H1 (cell line): ENCODE measurements at regions not wholly inside any gene's neighbourhood (a gene's known extent, or its start where the extent isn't known, plus 50 kb on each side); places are given as distances from the start of the nearest gene placed in this dataset.

ENCODE experiments used
- CTBP2 ChIP-seq: IDR thresholded peaks from 2 replicates; pipeline ENCODE4 v1.7.0; 2011; ENCODE audit warnings: borderline replicate concordance, mild to moderate bottlenecking, moderate library complexity, mixed read lengths, low read length; ENCODE audit not compliant: insufficient read depth, insufficient read length
- GTF2F1 ChIP-seq: IDR thresholded peaks from 2 replicates; pipeline ENCODE4 v1.6.1; 2012; ENCODE audit warnings: low read depth, low read length, improper control_type of control experiment, borderline replicate concordance
- NRF1 ChIP-seq: IDR thresholded peaks from 2 replicates; pipeline ENCODE4 v1.6.1; 2011; ENCODE audit warnings: mild to moderate bottlenecking, low read depth, low read length, improper control_type of control experiment
- POLR2AphosphoS5 ChIP-seq: IDR thresholded peaks from 2 replicates; pipeline ENCODE4 v1.6.1; 2011; ENCODE audit warnings: low read depth, low read length
- SIN3A ChIP-seq, 2 experiments: IDR thresholded peaks in 1 of 2; conservative IDR thresholded peaks in 1 of 2; 2 replicates each; pipeline ENCODE4 v1.6.1; 2011 to 2012; ENCODE audit warnings: low read length in 2 of 2, improper control_type of control experiment in 1 of 2, low read depth in 1 of 2, mild to moderate bottlenecking in 1 of 2
- SUZ12 ChIP-seq: fragments of 200-600 bp; sonication (generic); IDR thresholded peaks from 2 replicates; pipeline ENCODE4 v1.6.1; 2012; ENCODE audit warnings: mild to moderate bottlenecking, inconsistent platforms, low read length, moderate library complexity, mixed read lengths
- TAF1 ChIP-seq: IDR thresholded peaks from 2 replicates; pipeline ENCODE4 v1.6.1; 2011; ENCODE audit warnings: mild to moderate bottlenecking, low read depth, low read length
- TBP ChIP-seq: IDR thresholded peaks from 2 replicates; pipeline ENCODE4 v1.6.1; 2011; ENCODE audit warnings: low read depth, low read length, improper control_type of control experiment
- TF ChIP-seq, protein P1 (sequence below): fragments of 300-600 bp; sonication (generic); IDR thresholded peaks from 2 replicates; pipeline ENCODE4 v1.7.1; 2012; ENCODE audit warnings: low read length, moderate library complexity, mild to moderate bottlenecking, inconsistent platforms; ENCODE audit not compliant: insufficient replicate concordance

DNA sequence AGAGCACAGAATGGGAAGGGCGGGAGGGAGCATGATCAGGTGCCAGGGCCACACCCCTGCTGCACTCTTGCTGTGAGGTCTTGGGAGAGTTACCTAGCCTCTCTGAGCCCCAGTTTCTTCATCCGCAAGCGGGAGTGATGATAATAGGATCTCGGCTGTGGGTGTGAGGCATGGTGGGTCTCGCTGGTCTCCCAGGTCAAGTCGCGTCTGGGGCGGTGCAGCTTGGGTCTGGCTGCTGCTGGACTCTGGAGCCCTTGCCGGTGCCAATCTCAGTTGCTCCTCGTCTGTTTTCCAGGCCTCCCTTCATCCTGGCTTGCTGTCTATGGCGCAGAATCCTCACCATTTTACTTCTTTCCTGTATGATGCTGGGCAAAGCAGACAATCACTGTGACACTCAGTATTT is 130.3 kb upstream of the RAB12 start (continued):
- TF ChIP-seq, protein P1, sequence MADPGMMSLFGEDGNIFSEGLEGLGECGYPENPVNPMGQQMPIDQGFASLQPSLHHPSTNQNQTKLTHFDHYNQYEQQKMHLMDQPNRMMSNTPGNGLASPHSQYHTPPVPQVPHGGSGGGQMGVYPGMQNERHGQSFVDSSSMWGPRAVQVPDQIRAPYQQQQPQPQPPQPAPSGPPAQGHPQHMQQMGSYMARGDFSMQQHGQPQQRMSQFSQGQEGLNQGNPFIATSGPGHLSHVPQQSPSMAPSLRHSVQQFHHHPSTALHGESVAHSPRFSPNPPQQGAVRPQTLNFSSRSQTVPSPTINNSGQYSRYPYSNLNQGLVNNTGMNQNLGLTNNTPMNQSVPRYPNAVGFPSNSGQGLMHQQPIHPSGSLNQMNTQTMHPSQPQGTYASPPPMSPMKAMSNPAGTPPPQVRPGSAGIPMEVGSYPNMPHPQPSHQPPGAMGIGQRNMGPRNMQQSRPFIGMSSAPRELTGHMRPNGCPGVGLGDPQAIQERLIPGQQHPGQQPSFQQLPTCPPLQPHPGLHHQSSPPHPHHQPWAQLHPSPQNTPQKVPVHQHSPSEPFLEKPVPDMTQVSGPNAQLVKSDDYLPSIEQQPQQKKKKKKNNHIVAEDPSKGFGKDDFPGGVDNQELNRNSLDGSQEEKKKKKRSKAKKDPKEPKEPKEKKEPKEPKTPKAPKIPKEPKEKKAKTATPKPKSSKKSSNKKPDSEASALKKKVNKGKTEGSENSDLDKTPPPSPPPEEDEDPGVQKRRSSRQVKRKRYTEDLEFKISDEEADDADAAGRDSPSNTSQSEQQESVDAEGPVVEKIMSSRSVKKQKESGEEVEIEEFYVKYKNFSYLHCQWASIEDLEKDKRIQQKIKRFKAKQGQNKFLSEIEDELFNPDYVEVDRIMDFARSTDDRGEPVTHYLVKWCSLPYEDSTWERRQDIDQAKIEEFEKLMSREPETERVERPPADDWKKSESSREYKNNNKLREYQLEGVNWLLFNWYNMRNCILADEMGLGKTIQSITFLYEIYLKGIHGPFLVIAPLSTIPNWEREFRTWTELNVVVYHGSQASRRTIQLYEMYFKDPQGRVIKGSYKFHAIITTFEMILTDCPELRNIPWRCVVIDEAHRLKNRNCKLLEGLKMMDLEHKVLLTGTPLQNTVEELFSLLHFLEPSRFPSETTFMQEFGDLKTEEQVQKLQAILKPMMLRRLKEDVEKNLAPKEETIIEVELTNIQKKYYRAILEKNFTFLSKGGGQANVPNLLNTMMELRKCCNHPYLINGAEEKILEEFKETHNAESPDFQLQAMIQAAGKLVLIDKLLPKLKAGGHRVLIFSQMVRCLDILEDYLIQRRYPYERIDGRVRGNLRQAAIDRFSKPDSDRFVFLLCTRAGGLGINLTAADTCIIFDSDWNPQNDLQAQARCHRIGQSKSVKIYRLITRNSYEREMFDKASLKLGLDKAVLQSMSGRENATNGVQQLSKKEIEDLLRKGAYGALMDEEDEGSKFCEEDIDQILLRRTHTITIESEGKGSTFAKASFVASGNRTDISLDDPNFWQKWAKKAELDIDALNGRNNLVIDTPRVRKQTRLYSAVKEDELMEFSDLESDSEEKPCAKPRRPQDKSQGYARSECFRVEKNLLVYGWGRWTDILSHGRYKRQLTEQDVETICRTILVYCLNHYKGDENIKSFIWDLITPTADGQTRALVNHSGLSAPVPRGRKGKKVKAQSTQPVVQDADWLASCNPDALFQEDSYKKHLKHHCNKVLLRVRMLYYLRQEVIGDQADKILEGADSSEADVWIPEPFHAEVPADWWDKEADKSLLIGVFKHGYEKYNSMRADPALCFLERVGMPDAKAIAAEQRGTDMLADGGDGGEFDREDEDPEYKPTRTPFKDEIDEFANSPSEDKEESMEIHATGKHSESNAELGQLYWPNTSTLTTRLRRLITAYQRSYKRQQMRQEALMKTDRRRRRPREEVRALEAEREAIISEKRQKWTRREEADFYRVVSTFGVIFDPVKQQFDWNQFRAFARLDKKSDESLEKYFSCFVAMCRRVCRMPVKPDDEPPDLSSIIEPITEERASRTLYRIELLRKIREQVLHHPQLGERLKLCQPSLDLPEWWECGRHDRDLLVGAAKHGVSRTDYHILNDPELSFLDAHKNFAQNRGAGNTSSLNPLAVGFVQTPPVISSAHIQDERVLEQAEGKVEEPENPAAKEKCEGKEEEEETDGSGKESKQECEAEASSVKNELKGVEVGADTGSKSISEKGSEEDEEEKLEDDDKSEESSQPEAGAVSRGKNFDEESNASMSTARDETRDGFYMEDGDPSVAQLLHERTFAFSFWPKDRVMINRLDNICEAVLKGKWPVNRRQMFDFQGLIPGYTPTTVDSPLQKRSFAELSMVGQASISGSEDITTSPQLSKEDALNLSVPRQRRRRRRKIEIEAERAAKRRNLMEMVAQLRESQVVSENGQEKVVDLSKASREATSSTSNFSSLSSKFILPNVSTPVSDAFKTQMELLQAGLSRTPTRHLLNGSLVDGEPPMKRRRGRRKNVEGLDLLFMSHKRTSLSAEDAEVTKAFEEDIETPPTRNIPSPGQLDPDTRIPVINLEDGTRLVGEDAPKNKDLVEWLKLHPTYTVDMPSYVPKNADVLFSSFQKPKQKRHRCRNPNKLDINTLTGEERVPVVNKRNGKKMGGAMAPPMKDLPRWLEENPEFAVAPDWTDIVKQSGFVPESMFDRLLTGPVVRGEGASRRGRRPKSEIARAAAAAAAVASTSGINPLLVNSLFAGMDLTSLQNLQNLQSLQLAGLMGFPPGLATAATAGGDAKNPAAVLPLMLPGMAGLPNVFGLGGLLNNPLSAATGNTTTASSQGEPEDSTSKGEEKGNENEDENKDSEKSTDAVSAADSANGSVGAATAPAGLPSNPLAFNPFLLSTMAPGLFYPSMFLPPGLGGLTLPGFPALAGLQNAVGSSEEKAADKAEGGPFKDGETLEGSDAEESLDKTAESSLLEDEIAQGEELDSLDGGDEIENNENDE = no peak
- no peak for TF ChIP-seq TAF1
- no peak for TF ChIP-seq NRF1
- no peak for TF ChIP-seq SIN3A (conservative IDR thresholded peaks at IDR 0.05 in 1 of 2, IDR thresholded peaks at IDR 0.05 in 1 of 2; ENCODE audit: low read depth in 1 of 2, low read length in 2 of 2)
- TF ChIP-seq CTBP2 = no peak
- TF ChIP-seq POLR2AphosphoS5 = no peak
- no peak for TF ChIP-seq SUZ12
- no peak for TF ChIP-seq TBP
- no peak for TF ChIP-seq GTF2F1
